Femur (tissue), 1 donor: ENCODE measurements at regions not wholly inside any gene's neighbourhood (a gene's known extent, or its start where the extent isn't known, plus 50 kb on each side); places are given as distances from the start of the nearest gene placed in this dataset.

Experiments
- DNase-seq: peaks from one replicate; pipeline ENCODE4 v3.0.0-alpha.2; 2017

GRCh38 chrX:42616981-42617380 is 161.0 kb downstream of the PPP1R2C start:
- no peak for DNase-seq

- no peak for DNase-seq
Observed at GRCh38 chrX:42615161-42615563, 162.8 kb downstream of the PPP1R2C start.

GRCh38 chrX:42606591-42606990 is 171.4 kb downstream of the PPP1R2C start:
- DNase-seq = no peak

GRCh38 chrX:42604302-42604701 is 173.7 kb downstream of the PPP1R2C start:
- DNase-seq = no peak

- no peak for DNase-seq
Observed at GRCh38 chrX:42603016-42603415, 174.9 kb downstream of the PPP1R2C start.

- no peak for DNase-seq
Observed at GRCh38 chrX:42602566-42602965, 175.4 kb downstream of the PPP1R2C start.

GRCh38 chrX:42602136-42602535 is 175.8 kb downstream of the PPP1R2C start:
- no peak for DNase-seq

GRCh38 chrX:42597481-42597880 is 180.5 kb downstream of the PPP1R2C start:
- no peak for DNase-seq

GRCh38 chrX:42585842-42586621 is 191.9 kb downstream of the PPP1R2C start:
- DNase-seq = no peak

GRCh38 chrX:42577936-42578470 is 200.0 kb downstream of the PPP1R2C start:
- no peak for DNase-seq

- no peak for DNase-seq
Observed at GRCh38 chrX:42567268-42567667, 210.7 kb downstream of the PPP1R2C start.

GRCh38 chrX:42565739-42566138 is 212.2 kb downstream of the PPP1R2C start:
- no peak for DNase-seq

- DNase-seq = no peak
Observed at GRCh38 chrX:42546800-42547199, 231.2 kb downstream of the PPP1R2C start.

- DNase-seq = no peak
Observed at GRCh38 chrX:42544883-42545282, 233.1 kb downstream of the PPP1R2C start.

GRCh38 chrX:42541554-42541953 is 236.4 kb downstream of the PPP1R2C start:
- DNase-seq = no peak

- no peak for DNase-seq
Observed at GRCh38 chrX:42540146-42540545, 237.8 kb downstream of the PPP1R2C start.

GRCh38 chrX:42538405-42538804 is 239.6 kb downstream of the PPP1R2C start:
- no peak for DNase-seq

GRCh38 chrX:42536286-42536685 is 241.7 kb downstream of the PPP1R2C start:
- no peak for DNase-seq

GRCh38 chrX:42535233-42535632 is 242.7 kb downstream of the PPP1R2C start:
- no peak for DNase-seq

- DNase-seq = no peak
Observed at GRCh38 chrX:42533761-42534160, 244.2 kb downstream of the PPP1R2C start.

GRCh38 chrX:42531441-42531840 is 246.5 kb downstream of the PPP1R2C start:
- no peak for DNase-seq

GRCh38 chrX:42530027-42530426 is 247.9 kb downstream of the PPP1R2C start:
- DNase-seq = no peak

- no peak for DNase-seq
Observed at GRCh38 chrX:42524379-42524778, 253.6 kb downstream of the PPP1R2C start.

- no peak for DNase-seq
Observed at GRCh38 chrX:42519666-42520231, 258.2 kb downstream of the PPP1R2C start.
